NCI-H1417 (cell line): ENCODE measurements at regions not wholly inside any gene's neighbourhood (a gene's known extent, or its start where the extent isn't known, plus 50 kb on each side); places are given as distances from the start of the nearest gene placed in this dataset.

Source experiments
- DNase-seq, 3 experiments: peaks; one replicate each; lab custom pipeline; 2025; lab: John Stamatoyannopoulos, UW

DNA sequence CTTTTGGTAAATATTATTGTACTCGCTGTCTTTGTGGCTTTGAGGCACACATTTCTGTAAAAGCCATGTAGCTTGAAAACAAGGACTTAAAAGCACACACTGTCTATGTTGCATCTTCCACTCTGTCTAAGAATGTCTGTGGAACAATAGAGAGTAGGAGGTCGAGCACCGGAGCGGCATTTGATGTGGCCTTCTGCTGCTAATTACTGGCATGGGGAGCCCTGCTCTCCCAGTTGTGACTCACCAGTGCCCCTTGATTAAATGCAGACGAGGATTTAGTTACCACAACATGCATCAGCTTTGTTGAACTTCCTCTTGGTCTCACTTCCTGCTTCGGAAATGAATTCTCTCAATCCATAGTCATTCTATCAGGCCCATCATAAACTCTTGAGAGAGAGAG, 680.7 kb upstream of the SLC35B3 start:
- no peak for DNase-seq

DNA sequence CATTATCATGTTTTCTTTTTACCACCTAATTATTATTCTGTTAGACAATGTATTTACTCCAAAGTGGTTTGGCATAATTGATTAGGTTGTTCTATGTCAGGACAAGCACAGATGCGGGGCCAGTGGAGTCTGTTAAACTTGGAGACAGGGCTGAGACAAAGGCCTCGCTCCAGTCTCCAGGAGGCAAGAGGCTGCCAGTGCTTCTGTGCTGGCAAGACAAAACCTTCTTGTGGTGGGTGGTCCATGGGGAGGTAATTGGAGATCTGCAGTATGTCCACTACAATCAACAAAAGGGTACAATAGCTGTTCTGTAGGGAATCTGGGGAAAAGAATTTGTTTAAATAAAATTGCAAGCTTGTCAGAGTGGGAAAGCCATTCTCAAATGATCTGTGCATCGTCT, 677.2 kb upstream of the SLC35B3 start:
- no peak for DNase-seq

DNA sequence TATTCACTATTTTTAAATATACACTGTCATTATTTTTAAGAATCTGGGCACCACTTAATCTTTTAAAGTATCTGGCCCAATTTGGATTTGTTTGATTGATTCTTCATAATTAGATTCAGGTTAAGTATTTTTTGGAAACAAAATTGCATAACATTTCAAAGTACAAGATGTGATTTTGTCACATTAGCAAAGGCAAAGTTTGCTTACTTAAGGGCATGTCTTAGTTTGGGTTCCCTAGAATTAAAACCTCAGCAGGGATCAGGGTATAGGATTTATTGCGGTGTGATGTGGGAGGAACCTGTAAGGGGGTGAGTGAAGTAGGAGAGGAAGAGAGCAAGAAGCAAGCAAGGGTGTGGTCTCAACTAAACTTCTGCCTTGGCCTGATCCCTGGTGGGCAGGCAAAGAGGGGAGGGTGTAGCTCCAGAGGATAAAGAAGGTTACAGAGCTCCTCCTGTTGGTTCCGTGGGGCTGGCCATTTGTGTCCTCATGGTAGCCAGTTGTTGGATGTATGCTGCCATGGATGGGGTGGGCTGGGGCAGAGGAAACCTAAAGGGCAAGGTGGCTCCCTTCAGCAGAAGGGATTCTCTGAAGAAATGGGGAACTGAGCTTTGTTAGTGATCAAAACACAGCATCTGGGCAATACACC, 668.7 kb upstream of the SLC35B3 start:
- DNase-seq = no peak

DNA sequence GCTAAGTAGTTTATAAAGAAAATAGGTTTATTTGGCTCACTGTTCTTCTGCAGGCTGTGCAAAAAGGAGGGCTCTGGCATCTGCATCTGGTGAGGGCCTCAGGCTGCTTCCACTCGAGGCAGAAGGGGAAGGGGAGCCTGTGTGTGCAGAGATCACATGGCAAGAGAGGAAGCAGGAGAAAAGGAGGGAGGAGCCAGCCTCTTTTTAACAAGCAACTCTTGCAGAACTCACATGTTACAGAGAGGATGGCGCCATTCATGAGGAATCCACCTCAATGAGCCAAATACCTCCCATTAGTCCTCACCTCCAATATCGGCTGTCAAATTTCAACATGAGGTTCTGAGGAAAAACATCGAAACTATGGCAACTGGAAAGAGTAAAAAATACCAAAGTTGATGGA, 666.6 kb upstream of the SLC35B3 start:
- no peak for DNase-seq

DNA sequence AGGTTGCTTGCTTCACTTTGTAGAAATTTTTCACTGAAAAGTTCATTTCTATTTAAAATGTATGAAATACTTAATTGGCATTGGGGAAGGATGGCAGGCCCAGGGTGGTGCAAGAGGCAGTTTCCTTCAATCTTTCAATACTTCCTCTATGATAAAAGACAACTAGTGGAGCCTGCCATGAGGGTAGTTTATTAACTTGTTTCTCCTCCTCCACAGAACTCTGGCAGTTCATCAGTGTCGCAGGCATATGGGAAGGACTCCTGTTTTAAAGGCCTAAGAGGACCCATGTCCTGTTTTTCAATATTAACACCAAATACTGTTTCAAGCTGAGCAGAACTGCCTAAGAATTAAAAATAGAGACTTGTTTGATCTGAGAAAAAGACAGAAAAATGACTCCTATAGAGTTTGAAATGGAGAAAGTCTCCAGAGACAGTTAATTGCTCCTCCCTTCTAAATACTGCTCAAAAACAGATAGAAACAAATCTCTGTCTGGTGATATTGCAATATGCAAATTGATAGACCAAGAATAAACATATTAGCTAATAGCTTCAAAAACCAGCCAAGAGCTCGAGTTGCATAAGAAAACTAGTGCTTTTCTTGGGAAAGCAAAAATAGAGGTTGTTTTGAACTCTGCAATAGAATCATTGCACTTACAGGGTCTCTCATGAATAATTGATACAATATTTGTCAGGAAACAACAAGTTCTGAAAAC, 665.7 kb upstream of the SLC35B3 start:
- no peak for DNase-seq

DNA sequence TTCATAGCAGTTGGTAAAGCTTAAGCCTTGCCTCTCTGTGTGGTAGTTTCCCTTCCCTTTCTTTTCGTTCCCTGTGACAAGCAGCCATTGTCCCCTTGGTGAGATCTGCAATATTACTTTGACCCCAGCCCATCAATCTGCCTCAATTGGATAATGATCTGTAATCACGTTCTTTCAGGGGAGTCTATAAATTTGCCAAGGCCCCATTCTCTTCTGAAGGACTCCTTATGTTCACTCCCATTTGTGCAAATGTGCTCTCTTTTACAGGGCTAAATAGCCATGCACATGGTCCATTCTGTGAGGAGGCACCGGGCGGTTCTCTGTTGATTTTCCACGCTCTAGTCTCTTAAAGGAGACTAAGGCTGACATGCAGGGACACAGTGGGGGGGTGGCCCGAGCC, 660.4 kb upstream of the SLC35B3 start:
- peak; percentile 9 to 89 (median 36) for DNase-seq

DNA sequence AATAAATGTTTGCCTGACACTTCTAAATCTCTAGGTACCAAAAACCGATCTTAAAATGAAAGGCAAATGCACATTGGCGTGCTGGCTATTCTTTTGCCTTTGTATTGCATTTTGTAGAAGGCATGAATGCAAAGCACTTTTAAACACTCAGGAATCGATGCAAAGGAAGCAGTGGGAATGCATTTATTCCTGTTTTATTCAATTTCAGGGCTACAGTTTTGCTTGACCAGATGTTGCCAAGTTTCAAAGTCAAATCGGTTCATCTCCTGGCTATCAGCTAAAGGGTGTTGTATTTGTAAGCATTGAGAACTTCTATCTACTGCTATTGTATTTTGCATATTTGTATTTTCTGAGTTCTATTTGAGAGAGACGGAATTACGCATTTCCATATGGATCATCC, 659.8 kb upstream of the SLC35B3 start:
- DNase-seq = no peak

DNA sequence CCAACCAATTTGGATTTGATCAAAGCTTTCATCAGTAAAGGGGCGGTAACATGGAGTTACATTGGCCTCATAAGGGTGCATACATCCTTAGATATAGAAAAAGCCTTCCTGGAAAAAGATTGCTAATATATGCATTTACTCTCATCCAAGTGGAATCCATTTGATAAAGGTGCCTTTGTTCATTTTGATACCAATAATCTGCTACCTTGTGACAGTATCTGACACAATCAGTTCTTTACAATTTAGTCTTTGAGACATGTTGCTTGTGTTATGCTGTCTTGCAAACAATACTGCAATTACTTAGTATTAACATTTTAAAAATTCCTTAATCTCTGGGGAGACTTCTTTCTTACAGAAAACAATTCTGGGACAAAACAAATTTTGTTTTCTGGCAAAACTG, 654.4 kb upstream of the SLC35B3 start:
- DNase-seq = no peak

DNA sequence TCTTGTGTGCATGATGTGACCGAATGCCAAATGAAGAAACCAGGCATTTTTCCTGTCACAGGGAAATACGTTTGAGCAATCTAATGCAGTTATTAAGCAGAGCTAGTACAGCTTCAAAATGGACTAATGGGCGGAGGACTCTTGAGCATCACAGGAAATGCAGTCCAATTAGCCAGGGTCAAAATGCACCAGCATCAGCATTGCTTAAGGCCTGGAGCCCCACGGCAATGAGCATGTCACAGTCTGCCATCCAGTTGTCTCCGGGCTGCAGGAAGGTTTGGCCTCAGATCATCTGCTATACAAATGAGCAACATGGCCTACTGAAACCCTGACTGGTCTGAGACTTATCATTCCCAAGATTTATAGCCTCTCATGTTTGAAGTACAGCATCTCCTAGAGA, 652.1 kb upstream of the SLC35B3 start:
- DNase-seq = peak; percentile 69 to 95 (median 91)

DNA sequence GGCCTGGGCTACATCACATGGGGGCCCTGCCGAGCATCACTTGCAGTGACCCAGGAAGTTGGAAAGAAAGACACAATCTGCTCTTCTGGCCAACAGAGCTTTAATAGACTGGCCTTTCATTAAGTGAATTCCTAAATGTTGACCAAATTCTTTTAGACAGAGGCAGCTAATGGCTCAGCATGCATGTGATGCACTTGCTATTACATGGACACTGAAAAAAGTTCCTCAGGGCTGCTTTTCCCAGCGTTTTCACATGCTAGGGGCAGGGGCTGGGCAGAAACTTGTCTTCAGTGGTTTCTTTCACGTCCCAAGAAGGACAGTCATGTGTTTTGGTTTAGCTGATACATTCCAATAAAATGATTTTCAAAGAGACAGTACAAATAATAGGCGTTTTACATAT, 651.0 kb upstream of the SLC35B3 start:
- no peak for DNase-seq

DNA sequence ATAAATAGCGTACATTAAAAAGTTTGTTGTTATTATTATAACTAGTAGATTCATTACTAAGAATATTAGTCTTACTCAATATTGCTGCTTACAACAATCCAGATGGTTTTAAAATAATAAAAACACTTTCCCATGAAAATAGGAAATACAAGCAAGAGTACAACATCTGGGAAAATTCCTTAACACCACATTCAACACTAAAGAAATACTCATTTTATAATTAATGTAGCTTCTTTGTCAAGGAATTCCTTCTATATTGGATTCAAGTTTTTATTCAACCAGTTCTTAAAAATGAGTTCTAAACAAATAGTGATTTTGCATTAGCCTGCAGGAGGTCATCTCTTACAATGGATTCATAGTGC, 650.3 kb upstream of the SLC35B3 start:
- no peak for DNase-seq

DNA sequence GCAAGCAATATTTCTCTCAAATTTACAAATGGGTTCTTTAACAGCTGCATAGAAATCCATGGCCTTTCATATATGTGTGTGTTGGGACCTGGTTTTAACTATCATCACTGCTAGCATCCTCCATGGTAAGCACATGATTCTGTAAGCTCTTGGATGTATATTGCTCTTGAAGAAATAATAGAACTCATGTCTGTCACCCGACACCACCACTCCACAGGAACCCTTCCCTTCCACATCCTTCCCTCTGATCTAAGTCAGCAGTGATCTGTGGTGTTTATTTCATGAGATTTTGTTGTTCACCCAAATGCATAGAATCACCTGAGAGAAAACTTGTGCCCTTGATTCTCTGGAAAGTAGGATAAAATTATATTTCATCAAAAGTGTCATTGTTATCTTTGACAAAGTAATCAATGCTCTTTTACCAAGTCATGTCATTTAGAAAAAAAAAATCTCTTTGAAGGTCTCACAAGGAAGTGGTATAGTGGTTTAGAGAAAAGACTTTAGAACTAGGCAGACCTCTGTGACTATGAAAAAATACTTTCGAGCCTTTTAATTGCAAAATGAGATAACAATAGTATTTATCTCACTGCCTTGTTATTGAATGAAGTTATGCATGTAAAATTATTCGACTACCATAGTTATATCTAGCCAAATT, 649.8 kb upstream of the SLC35B3 start:
- peak in 2 of 3 experiments; percentile 5 to 56 for DNase-seq

DNA sequence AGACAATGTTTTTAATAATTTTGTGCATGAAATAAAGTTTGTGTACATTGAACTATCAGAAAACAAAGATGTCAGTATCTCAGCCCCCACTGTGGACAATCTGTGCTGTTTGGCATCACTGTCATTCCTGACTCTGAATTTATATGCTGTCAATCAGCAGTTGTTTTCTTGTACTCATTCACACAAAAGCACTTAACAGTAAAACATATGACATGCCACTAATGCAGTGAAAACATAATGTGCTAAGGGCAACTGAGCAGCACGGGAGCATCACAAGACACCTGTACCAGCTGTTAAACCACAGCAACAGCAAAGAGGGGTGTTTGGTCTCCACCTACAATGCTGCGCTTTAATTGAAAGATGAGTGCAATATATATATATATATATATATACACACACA, 647.8 kb upstream of the SLC35B3 start:
- peak in 2 of 3 experiments; percentile 26 to 69 for DNase-seq

DNA sequence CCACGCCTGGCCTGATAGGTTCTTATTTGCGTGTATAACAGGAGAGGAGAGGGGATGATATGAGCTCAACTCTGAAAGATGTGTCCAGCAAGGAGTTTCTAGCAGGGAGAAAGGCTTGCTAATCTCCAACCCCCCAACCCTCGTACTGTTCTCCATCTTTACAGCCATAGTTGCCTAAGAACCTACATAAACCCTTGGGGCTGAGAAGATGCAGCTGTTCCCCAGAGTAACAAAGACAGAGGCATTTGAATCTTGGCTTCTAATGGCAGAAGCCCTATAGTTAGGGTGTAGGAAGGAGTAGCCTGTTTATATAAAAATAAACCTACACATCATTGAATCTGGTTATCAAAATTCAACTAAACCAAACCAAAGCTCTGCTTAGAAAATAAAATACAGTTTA, 631.4 kb upstream of the SLC35B3 start:
- no peak for DNase-seq

DNA sequence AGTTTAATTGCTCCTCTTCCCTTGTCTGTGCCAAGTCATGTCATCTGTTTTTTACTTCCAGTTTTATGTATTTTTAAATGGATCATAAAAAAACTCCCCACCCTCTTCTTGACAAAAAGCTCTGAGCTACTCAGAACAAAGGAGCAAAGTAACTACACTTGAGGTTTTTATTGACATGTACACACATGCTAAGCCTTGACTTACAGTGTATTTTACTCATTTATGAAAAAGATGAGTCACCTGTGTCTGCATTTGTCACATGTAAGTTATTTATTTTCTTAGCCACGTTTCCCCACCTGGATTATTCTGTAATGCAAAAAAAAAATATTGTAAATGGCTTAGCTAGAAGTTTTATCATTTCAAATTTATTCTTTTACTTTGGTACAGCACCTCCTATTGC, 628.8 kb upstream of the SLC35B3 start:
- peak in 2 of 3 experiments; percentile 35 to 70 for DNase-seq

DNA sequence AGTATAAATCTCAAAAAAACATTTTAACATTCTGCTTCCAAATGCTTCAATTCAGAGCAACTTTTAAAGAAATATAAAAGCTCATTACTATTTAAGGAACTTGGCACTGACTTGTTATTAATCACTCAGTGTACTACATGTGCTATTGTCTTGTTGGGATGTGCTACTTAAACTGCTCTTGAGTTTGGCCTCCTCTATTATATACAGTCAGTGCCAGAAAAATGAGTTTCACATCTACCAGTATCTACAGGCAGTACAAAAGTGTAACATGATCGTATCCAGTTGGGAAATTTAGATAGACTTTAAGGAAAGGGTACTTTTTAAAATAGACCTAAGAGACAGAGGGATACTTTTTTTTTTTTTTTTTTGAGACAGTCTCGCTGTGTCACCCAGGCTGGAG, 627.3 kb upstream of the SLC35B3 start:
- no peak for DNase-seq

DNA sequence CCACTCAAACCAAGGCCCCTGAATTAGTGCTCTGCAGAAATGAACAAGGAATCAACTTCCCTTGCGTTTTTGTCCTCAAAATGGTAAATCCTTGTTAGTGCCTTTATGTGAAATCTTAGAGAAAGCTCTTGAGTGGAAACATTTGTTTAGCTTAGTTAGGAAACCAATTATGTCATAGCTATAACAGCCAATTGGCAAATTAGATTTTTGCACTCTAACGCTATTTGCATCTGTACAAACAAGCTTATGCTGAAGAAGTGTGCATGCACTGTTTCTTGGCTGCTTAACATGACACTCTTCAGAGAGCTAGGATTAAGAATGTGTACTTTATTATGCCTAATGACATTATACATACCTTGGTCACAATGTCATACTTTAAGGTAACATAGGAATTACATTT, 622.6 kb upstream of the SLC35B3 start:
- no peak for DNase-seq

DNA sequence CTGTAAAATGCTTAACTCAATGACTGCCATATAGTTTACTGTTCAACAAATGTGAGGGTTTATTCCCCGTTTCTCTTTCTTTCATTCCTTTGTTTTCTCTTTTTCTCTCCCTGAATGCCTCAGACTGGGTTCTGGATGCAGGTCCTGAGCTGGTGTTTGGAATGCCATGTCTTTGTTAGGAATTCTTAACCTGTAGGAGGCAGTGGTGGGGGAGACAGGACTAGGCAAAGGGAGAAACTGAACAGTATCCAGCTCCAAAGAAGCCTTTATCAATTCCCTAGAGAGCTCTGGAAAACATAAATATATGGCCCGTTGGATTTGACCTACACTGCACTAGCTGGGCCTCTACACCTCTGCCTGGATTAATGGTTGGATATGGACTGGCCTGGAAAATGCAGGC, 621.2 kb upstream of the SLC35B3 start:
- no peak for DNase-seq

DNA sequence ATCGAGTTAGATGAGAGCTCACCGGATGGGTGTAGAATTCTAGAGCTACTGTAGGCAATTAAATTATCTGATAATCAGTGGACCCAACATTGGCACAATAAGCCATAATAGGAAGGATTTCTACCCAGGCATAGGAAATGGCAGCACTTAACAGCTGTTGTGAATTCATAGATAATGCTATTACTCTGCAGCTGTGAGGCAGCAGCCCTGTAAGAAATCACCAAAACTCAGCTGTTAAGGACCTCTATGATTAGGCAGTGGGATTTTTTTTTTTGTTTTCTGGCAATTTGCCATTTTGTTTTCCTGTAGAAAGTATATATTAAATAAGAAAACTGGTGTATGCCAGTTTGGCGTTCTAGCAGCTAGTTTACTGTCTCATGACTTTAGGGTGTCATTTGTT, 609.1 kb upstream of the SLC35B3 start:
- DNase-seq = no peak

DNA sequence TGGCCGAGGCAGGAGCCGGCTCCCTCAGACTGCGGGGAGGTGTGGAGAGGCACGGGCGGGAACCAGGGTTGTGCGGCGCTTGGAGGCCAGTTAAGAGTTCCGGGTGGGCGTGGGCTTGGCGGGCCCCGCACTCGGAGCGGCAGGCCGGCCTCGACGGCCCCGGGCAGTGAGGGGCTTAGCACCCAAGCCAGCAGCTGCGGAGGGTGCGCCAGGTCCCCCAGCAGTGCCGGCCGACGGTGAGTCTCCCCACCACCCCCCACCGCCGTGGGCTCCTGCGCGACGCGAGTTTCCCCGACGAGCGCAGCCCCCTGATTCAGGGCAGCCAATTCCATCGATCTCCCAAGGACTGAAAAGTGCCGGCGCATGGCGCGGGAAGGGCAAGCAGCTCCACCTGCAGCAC, 605.4 kb upstream of the SLC35B3 start:
- no peak for DNase-seq

DNA sequence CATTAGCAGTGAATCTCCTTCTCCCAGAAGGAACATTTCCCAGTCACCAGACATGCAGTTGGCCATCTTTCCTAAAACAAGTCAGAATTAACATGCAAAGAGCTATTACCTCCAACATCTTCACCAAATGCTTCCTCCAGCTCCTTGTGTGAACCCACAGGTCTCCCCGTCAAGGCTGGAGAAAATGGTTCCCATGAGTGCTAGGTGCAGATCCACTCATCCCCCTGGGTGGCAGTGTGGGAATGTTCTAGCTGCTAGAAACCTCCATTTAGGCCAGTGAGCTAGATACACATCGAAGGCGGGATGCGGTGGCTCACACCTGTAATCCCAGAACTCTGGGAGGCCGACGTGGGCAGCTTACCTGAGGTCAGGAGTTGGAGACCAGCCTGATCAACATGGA, 603.9 kb upstream of the SLC35B3 start:
- no peak for DNase-seq

DNA sequence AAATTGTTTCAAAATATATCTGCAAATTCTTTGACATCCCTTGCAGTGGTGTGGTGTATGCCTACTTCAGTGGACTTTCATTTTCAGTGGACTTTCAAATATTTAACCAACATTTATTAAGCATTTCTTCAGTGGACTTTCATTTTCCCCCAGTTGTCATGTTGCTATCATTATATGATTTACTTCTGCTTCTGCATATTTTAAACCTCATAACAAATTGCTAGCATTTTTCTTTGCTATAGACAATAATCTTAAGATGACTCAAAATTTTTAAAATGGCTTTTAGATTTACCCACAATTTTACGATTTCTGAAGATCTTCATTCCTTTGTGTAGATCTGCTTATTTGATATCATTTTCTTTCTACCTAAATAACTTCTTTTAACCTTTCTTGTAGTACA, 592.7 kb upstream of the SLC35B3 start:
- no peak for DNase-seq

DNA sequence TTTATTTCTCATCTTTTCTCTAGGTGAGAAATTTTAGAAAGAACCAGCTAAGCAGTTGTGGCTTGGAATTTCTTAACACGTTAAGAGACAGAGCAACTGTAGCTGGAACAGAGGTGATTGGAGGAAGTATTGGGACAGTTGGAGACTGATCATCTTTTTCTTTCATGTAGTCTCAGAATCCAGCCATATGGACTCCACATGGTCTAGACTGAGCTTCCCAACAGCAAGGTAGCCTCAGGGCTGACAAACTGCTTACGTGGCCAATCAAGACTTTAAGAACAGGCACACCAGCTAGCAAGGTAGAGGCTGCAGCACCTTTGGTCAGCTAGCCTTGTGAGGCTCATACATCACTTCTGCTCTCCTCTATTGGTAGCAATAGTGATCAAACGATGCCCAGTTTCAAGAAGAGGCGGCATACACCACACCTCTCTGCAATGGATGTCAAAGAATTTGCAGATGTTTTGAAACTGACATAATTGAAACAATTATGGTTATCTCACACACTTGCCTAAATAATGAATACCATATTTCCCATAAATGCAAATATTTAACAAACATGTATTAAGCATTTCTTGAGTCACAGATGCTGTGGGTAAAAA, 590.5 kb upstream of the SLC35B3 start:
- DNase-seq = no peak
